Panc1 (cell line): ENCODE measurements at regions not wholly inside any gene's neighbourhood (a gene's known extent, or its start where the extent isn't known, plus 50 kb on each side); places are given as distances from the start of the nearest gene placed in this dataset.

Experiments used
- ATAC-seq: fragments of 200-7000 bp; cut with Tn5 transposase; 2 replicates; pipeline ENCODE4 v1.9.1; 2020; ENCODE audit warnings: mild to moderate bottlenecking, moderate library complexity
- BruUV-seq: library from RNA; stranded (reverse); fragments of 400-500 nt; replicated peaks from 2 replicates; lab custom pipeline; 2021; lab: Mats Ljungman, UMichigan
- CTCF ChIA-PET: fragments of 300-600 bp; sonication (Branson Sonifier 250); formaldehyde crosslinking; loops from one replicate; lab custom pipeline; 2022; ENCODE audit warnings: antibody characterized with exemption; lab: Charles Lee
- POLR2A ChIA-PET: fragments of 300-600 bp; sonication (Branson Sonifier 250); formaldehyde crosslinking; loops from one replicate; lab custom pipeline; 2022; ENCODE audit warnings: antibody characterized with exemption; lab: Charles Lee
- DNase-seq: peaks from one replicate; pipeline ENCODE4 v3.0.0-alpha.2; 2010; ENCODE audit warnings: low read depth, low spot score
- H3K27ac ChIP-seq: 2 replicates; pipeline ENCODE4 v1.5.1; 2011; ENCODE audit warnings: mild to moderate bottlenecking, low read length, inconsistent platforms
- H3K27me3 ChIP-seq: fragments of 200-500 bp; sonication (Bioruptor generic); 2 replicates; pipeline ENCODE4 v1.6.0; 2014; ENCODE audit warnings: low read length, inconsistent platforms; ENCODE audit not compliant: control insufficient read depth, insufficient read depth
- H3K36me3 ChIP-seq: fragments of 200-500 bp; sonication (Bioruptor generic); 2 replicates; pipeline ENCODE4 v1.5.1; 2014; ENCODE audit warnings: inconsistent platforms, mild to moderate bottlenecking, low read length, moderate library complexity; ENCODE audit not compliant: control insufficient read depth, insufficient read depth
- H3K4me1 ChIP-seq: 2 replicates; pipeline ENCODE4 v1.5.1; 2011; ENCODE audit warnings: inconsistent platforms, mild to moderate bottlenecking, low read length, moderate library complexity; ENCODE audit not compliant: control insufficient read depth, insufficient read depth
- H3K4me3 ChIP-seq, 2 experiments: 2 replicates each; pipeline ENCODE4 v1.5.1; 2011 to 2012; ENCODE audit warnings: low read depth in 2 of 2, low read length in 2 of 2, mild to moderate bottlenecking in 2 of 2, inconsistent platforms in 1 of 2, moderate library complexity in 1 of 2
- H3K9me3 ChIP-seq: fragments of 200-500 bp; sonication (Bioruptor generic); 2 replicates; pipeline ENCODE4 v1.5.1; 2014; ENCODE audit warnings: low read depth, mild to moderate bottlenecking, inconsistent platforms, low read length, moderate library complexity; ENCODE audit not compliant: control insufficient read depth, insufficient read depth
- CTCF ChIP-seq: fragments of 450-650 bp; IDR thresholded peaks from 2 replicates; pipeline ENCODE4 v1.5.1; 2017; ENCODE audit warnings: mild to moderate bottlenecking
- POLR2AphosphoS5 ChIP-seq: IDR thresholded peaks from 2 replicates; pipeline ENCODE4 v1.6.1; 2012; ENCODE audit warnings: mild to moderate bottlenecking, low read depth, low read length, moderate library complexity
- REST ChIP-seq, 2 experiments: IDR thresholded peaks; 2 replicates each; pipeline ENCODE4 v1.6.1; 2011 to 2012; ENCODE audit warnings: low read depth in 2 of 2, control low read depth in 1 of 2, low read length in 1 of 2, mild to moderate bottlenecking in 1 of 2, moderate library complexity in 1 of 2; ENCODE audit not compliant: insufficient read depth in 1 of 2
- SIN3A ChIP-seq: IDR thresholded peaks from 2 replicates; pipeline ENCODE4 v1.6.1; 2012; ENCODE audit warnings: low read depth, mild to moderate bottlenecking, low read length, moderate library complexity, borderline replicate concordance; ENCODE audit not compliant: insufficient read depth
- TCF7L2 ChIP-seq: IDR thresholded peaks from 2 replicates; pipeline ENCODE4 v1.6.1; 2011; ENCODE audit warnings: mild to moderate bottlenecking, low read depth, low read length, inconsistent platforms
- in situ Hi-C: cut with HindIII; loops from 2 replicates; pipeline ENCODE4 v1.10.0; 2016; ENCODE audit warnings: low sequenced_read_pairs, low pct_unique_long_range_greater_than_20kb
- intact Hi-C: fragments of 100-400 bp; cut with micrococcal nuclease; formaldehyde crosslinking; loops from one replicate; pipeline ENCODE4 v1.10.0; 2022; ENCODE audit not compliant: unreplicated experiment

- in situ Hi-C loops, result no loop called here
- no peak for ATAC-seq
- Histone ChIP-seq H3K9me3 (no peaks in the 10 kb centered on the region), H3K4me3 (no peak overlapping the region), H3K27ac (no peak overlapping the region), H3K4me1 (no peaks in the 10 kb centered on the region), H3K36me3 (no peaks in the 10 kb centered on the region), H3K27me3 (no peaks in the 10 kb centered on the region)
- TF ChIP-seq REST (IDR thresholded peaks at IDR 0.05; ENCODE audit: insufficient read depth in 1 of 2, low read depth in 2 of 2, low read length in 1 of 2) (no peak), SIN3A (no peak), CTCF (no peak), TCF7L2 (no peak), POLR2AphosphoS5 (no peak)
- intact Hi-C loops, result no loop called here
- no peak for DNase-seq
- no TSS peak for BruUV-seq
- POLR2A ChIA-PET, result interaction anchor here (0.7 kb wide), 1 partner anchor 80 kb away, joined by 4 read pairs; no protein-coding TSS in a partner anchor
- CTCF ChIA-PET, result no interaction called here
Measured at GRCh38 chr4:185903205-185903604, 91.2 kb upstream of the SORBS2 start.

GRCh38 chr4:185904381-185904780 lies 92.4 kb upstream of the SORBS2 start:
- no peak for DNase-seq

More at GRCh38 chr4:185904381-185904780, 92.4 kb upstream of the SORBS2 start:
- Histone ChIP-seq H3K36me3 (no peaks in the 10 kb centered on the region), H3K4me1 (no peaks in the 10 kb centered on the region), H3K9me3 (no peaks in the 10 kb centered on the region), H3K27ac (no peak overlapping the region), H3K4me3 (no peak overlapping the region), H3K27me3 (no peaks in the 10 kb centered on the region)
- in situ Hi-C loops (no loop called here), intact Hi-C loops (no loop called here)
- TF ChIP-seq SIN3A (no peak), CTCF (no peak), POLR2AphosphoS5 (no peak), REST (IDR thresholded peaks at IDR 0.05; ENCODE audit: insufficient read depth in 1 of 2, low read depth in 2 of 2, low read length in 1 of 2) (no peak), TCF7L2 (no peak)
- ChIA-PET CTCF (no interaction called here), POLR2A (no interaction called here)
- no peak for ATAC-seq
- BruUV-seq, result no TSS peak
